ENCODE measurements at regions not wholly inside any gene's neighbourhood (a gene's known extent, or its start where the extent isn't known, plus 50 kb on each side); places are given as distances from the start of the nearest gene placed in this dataset.

DNA sequence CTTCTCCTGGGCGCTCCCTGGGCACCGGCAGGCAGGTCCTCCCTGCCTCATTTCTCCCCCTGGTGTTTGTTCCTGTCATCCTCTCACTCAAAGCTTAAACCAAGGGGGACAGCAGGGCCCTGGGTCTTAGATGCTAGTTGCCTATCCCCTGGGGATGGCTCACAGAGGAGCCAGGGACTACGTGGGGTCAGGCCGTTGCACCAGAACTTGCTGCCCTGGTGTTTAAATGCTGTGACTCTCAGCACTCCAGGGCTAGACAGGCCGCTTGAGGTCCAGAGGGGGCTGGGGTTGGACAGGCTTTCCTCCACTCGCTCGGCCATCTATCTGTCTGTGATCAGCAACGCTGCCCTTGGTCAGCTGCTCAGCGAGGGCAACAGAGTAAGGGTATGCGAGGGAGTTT lies 340.3 kb downstream of the CXCL12 start:
- H3K9ac ChIP-seq (ENCODE audit: low read depth, low read length, poor library complexity, severe bottlenecking), result no peak overlapping the region
- no peak overlapping the region for H2AFZ ChIP-seq (ENCODE audit: low read length)
- H4K20me1 ChIP-seq (ENCODE audit: insufficient read depth, low read length, poor library complexity, severe bottlenecking), result no peaks in the 10 kb centered on the region
- H3K79me2 ChIP-seq (ENCODE audit: insufficient read depth, low read length), result no peaks in the 10 kb centered on the region
- H3K9me3 ChIP-seq (ENCODE audit: insufficient read depth, low read depth, low read length), result no peaks in the 10 kb centered on the region
- H3K4me3 ChIP-seq (ENCODE audit: low read length, poor library complexity, severe bottlenecking), result no peak overlapping the region
- H3K27me3 ChIP-seq (ENCODE audit: insufficient read depth, low read length, poor library complexity, severe bottlenecking), result no peaks in the 10 kb centered on the region
- TF ChIP-seq EZH2phosphoT487 (IDR thresholded peaks at IDR 0.05; ENCODE audit: borderline replicate concordance), result no peak
- TF ChIP-seq, protein P1, sequence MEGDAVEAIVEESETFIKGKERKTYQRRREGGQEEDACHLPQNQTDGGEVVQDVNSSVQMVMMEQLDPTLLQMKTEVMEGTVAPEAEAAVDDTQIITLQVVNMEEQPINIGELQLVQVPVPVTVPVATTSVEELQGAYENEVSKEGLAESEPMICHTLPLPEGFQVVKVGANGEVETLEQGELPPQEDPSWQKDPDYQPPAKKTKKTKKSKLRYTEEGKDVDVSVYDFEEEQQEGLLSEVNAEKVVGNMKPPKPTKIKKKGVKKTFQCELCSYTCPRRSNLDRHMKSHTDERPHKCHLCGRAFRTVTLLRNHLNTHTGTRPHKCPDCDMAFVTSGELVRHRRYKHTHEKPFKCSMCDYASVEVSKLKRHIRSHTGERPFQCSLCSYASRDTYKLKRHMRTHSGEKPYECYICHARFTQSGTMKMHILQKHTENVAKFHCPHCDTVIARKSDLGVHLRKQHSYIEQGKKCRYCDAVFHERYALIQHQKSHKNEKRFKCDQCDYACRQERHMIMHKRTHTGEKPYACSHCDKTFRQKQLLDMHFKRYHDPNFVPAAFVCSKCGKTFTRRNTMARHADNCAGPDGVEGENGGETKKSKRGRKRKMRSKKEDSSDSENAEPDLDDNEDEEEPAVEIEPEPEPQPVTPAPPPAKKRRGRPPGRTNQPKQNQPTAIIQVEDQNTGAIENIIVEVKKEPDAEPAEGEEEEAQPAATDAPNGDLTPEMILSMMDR (conservative IDR thresholded peaks at IDR 0.05; ENCODE audit: low read length), result no peak
- no peaks in the 10 kb centered on the region for H3K36me3 ChIP-seq (ENCODE audit: insufficient read depth, low read length)
- H3K4me1 ChIP-seq (ENCODE audit: insufficient read depth, low read length, poor library complexity, severe bottlenecking), result no peaks in the 10 kb centered on the region
- H3K9me2 ChIP-seq (replicated peaks; ENCODE audit: low read depth, low read length), result no peaks in the 10 kb centered on the region
- H3K4me2 ChIP-seq (ENCODE audit: low read depth, low read length, poor library complexity, severe bottlenecking), result no peak overlapping the region
- H3F3A ChIP-seq (ENCODE audit: low read depth), result no peaks in the 10 kb centered on the region

DNA sequence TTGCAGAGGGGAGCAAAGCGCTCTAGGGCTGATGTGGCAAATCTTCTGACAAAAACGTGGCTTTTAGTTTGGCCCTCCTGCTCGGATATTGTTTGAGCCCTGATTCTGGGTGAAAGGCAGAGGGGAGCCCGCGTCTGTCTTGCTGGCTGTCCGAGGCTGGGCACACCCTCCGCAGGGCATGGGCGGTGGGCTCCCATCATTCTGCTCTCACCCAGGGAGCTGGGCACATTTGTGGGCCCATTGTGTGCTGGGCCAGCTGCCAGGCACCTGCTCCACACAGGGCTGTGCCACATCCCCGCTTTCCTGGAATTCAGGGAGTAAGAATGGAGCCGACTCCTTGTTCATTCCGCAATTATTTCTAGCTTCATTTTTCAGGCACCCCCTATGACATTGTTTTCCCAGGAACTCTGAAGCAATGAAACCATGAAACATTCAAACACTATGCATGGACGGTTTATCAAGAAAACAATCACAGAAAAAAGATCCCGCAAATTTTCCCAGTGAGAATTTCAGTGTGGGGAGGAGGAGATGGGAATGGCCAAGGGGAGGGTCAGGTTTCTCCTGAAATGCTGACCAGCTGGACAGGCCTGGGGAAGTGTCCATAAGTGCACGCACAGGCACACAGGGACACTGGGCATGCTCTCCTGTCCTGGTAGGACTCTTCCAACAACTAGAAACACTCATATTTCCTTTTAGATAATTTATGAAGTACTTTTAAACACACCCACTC lies 341.1 kb downstream of the CXCL12 start:
- no peaks in the 10 kb centered on the region for H3K4me1 ChIP-seq (ENCODE audit: insufficient read depth, low read length, poor library complexity, severe bottlenecking)
- H2AFZ ChIP-seq (ENCODE audit: low read length), result no peak overlapping the region
- H3K9me3 ChIP-seq (ENCODE audit: insufficient read depth, low read depth, low read length), result no peaks in the 10 kb centered on the region
- H3K79me2 ChIP-seq (ENCODE audit: insufficient read depth, low read length), result no peaks in the 10 kb centered on the region
- no peaks in the 10 kb centered on the region for H3F3A ChIP-seq (ENCODE audit: low read depth)
- no peak for TF ChIP-seq EZH2phosphoT487 (IDR thresholded peaks at IDR 0.05; ENCODE audit: borderline replicate concordance)
- TF ChIP-seq, protein P1 (conservative IDR thresholded peaks at IDR 0.05; ENCODE audit: low read length), result no peak
- no peaks in the 10 kb centered on the region for H3K27me3 ChIP-seq (ENCODE audit: insufficient read depth, low read length, poor library complexity, severe bottlenecking)
- H3K9ac ChIP-seq (ENCODE audit: low read depth, low read length, poor library complexity, severe bottlenecking), result no peak overlapping the region
- no peak overlapping the region for H3K4me3 ChIP-seq (ENCODE audit: low read length, poor library complexity, severe bottlenecking)
- no peak overlapping the region for H3K4me2 ChIP-seq (ENCODE audit: low read depth, low read length, poor library complexity, severe bottlenecking)
- H3K9me2 ChIP-seq (replicated peaks; ENCODE audit: low read depth, low read length), result no peaks in the 10 kb centered on the region
- no peaks in the 10 kb centered on the region for H3K36me3 ChIP-seq (ENCODE audit: insufficient read depth, low read length)
- H4K20me1 ChIP-seq (ENCODE audit: insufficient read depth, low read length, poor library complexity, severe bottlenecking), result no peaks in the 10 kb centered on the region

DNA sequence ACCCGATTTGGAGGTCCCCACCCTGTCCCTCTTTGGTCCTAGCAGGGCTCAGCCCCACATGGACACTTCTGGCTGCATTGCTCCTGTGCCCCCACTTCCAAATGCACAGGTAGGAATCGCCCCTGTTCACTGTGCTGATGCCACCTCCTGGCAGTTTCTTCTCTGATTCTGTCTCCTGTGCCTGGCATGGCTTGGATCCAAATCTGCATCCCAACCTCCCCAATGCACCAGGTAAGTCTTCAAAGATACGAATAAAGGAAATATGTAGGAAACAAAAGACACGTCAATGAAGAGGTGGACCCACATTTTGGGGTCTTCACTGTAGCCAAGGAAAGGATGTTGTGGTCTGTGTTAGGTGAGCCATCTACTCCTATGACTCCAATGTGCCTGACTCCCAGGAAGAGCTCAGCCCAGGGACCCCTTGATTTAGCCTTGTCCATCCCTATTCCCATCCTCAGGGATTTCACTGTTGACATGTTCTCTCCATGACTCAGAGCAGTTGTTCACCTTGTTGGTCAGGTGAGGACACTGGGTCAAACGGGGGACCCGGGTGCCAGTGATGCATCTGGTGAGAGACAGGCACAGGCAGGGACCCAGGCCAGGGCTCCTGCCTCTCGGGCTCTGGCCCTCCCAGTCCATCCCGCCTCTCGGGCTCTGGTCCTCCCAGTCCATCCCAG lies 341.8 kb downstream of the CXCL12 start:
- H3K27me3 ChIP-seq (ENCODE audit: insufficient read depth, low read length, poor library complexity, severe bottlenecking), result no peaks in the 10 kb centered on the region
- H3K4me1 ChIP-seq (ENCODE audit: insufficient read depth, low read length, poor library complexity, severe bottlenecking), result no peaks in the 10 kb centered on the region

More for the DNA sequence above, 341.8 kb downstream of the CXCL12 start:
- Histone ChIP-seq H2AFZ (ENCODE audit: low read length) (no peak overlapping the region), H3F3A (ENCODE audit: low read depth) (no peaks in the 10 kb centered on the region), H3K4me2 (ENCODE audit: low read depth, low read length, poor library complexity, severe bottlenecking) (no peak overlapping the region), H3K36me3 (ENCODE audit: insufficient read depth, low read length) (no peaks in the 10 kb centered on the region), H3K9ac (ENCODE audit: low read depth, low read length, poor library complexity, severe bottlenecking) (no peak overlapping the region), H3K9me3 (ENCODE audit: insufficient read depth, low read depth, low read length) (no peaks in the 10 kb centered on the region), H3K4me3 (ENCODE audit: low read length, poor library complexity, severe bottlenecking) (no peak overlapping the region), H3K79me2 (ENCODE audit: insufficient read depth, low read length) (no peaks in the 10 kb centered on the region), H3K9me2 (replicated peaks; ENCODE audit: low read depth, low read length) (no peaks in the 10 kb centered on the region), H4K20me1 (ENCODE audit: insufficient read depth, low read length, poor library complexity, severe bottlenecking) (no peaks in the 10 kb centered on the region)
- TF ChIP-seq, protein P1 (conservative IDR thresholded peaks at IDR 0.05; ENCODE audit: low read length), result no peak
- no peak for TF ChIP-seq EZH2phosphoT487 (IDR thresholded peaks at IDR 0.05; ENCODE audit: borderline replicate concordance)
